NCI-H2081 (cell line): ENCODE measurements at regions not wholly inside any gene's neighbourhood (a gene's known extent, or its start where the extent isn't known, plus 50 kb on each side); places are given as distances from the start of the nearest gene placed in this dataset.
"Not testable (repeated sequence)": the region's sequence is repeated elsewhere in the genome, so short reads cannot be mapped to it uniquely, and the experiment has no call there.

Experiments
- DNase-seq, 2 experiments: peaks; one replicate each; lab custom pipeline; 2025; lab: John Stamatoyannopoulos, UW

DNA sequence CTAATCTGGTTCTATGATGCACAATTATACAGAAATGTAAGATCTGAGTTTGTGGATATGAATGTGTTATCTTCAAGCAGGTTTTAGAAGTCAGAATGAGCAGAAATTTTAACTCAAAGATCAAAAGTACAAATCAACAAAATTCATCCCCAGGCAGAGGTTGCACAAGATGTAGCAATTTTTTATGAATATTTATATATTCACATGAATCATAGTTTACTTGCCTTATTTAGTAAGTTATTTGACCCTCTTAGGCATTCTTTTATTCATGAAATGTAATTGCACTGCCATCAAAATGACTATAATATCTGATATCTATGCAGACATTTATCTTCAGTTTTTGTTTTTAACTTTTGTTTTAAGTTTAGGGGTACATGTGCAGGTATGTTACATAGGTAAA lies 103.1 kb upstream of the DAZL start:
- no peak for DNase-seq

DNA sequence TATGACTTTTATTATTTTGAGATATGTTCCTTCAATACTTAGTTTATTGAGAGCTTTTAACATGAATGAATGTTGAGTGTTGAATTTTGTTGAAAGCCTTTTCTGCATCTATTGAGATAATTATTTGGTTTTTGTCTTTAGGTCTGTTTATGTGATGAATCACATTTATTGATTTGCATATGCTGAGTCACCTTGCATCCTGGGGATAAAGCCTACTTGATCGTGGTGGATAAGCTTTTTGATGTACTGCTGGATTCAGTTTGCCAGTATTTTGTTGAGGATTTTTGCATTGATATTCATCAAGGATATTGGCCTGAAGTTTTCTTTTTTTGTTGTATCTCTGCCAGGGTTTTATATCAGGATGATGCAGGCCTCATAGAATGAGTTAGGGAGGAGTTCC lies 106.5 kb upstream of the DAZL start:
- not testable (repeated sequence) for DNase-seq

DNA sequence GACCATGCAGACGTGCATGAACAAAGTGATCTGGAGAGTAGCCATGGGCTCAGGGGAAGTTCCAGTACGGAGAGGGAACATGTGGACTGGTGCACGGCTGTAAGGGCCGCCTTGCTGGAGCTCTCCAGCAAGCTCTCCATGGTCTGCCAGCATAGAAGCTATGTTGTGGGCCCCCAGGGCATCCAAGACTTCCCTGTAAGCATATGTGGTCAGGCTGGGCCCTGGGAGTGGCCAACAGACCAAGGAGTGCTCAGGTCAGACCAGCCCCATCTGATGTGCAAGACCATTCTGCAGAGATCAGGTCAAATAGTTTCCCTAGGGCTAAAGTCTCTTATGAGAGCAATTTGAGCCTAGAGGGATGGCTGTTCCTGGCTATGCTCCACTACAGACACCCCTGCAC lies 110.1 kb upstream of the DAZL start:
- DNase-seq, result no peak

DNA sequence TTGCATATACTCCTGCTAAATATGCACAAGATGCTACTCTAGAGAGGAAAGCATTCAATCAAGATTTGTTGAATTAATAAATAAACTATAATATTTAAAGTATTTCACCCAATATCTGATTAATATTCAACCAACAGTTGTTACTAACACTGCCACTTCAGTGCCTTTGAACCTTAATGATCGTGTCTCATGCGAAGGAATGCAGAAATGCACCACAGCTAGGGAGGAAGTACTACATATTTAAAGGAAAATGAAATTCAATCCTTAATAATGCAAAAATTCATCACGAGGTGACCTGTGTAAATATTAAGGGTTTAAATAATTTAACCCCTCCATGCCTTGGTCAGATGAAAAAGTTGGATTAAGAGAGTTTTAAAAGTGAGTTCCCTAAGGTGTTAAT lies 114.2 kb upstream of the DAZL start:
- DNase-seq, result no peak

DNA sequence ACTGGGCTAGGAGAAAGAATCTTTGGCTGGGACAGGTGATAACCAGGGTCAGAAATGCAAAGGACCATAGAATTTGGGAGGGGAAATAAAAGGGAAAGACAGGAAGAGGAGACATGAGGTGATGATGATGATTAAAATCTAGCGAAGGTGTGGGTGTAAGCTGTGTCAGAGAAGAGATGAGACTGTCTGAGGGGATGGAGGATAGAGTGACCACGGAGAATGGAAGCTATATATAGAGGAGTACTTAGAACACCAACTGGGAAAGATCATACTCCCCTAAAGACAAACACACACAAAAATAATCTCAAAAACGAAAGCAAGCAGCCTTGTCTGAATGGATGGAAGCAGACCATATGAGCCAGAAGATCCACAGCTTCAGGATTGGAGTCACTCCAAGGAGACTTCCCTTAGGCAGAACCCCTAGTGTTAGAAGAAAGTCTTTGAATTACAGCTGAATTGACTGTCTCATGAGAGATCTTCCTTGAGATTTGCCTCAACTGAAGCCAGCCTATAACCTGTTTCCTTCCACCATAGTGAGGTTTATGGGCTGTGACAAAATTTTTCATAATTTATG lies 115.2 kb upstream of the DAZL start:
- no peak for DNase-seq

DNA sequence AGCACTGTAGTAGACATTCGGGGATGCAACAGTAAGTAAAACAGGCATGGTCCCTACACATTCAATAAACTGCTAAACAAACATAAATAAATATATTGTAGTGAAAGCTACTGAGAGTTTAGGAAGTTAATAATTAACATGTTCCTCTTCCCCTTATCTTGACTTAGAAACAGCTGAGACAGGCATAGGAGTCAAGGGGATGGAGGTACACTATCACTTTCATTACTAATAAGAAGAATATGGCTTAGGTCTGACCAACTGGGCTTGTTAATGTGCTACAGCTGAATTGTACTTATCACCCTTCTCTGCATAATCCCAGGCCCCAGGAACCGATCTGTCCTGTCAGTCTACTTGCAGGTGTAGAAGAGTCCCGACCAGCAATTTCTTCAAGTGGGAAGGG lies 116.3 kb upstream of the DAZL start:
- no peak for DNase-seq

DNA sequence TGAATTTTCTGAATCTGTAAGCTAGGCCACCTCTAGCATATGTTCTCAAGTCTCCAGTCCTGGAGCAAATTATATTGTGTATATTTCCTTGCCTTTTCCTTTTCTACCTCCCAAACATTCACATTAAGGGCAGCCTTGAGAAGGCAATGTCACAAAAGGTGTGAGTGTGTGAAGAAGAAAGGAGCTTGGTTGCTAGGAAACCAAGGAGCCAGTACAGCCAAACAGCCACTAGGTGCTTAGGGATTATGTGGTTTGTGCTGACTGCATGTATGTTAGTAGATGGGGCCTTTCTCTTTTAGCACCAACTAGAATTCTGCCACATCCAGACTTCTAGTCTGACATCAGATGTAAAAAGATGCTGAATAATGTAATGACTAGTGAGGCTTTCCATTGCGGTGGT lies 118.8 kb upstream of the DAZL start:
- DNase-seq, result no peak

DNA sequence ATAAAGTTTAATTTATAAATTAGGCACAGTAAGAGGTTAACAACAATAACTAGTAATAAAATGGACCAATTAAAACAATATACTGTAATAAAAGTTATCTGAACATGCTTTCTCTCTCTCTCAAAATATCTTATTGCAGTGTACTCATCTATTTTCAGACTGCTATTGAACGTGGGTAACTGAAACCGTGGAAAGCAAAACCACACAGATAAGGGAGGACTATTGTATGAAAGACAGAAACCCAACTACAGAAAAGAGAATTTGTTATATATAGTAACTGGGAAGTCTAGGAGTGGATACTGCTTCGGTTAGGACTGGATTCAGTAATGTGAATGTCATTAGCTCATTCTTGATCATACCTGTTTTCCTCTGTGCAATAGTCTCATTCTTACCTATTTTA lies 119.3 kb upstream of the DAZL start:
- no peak for DNase-seq

DNA sequence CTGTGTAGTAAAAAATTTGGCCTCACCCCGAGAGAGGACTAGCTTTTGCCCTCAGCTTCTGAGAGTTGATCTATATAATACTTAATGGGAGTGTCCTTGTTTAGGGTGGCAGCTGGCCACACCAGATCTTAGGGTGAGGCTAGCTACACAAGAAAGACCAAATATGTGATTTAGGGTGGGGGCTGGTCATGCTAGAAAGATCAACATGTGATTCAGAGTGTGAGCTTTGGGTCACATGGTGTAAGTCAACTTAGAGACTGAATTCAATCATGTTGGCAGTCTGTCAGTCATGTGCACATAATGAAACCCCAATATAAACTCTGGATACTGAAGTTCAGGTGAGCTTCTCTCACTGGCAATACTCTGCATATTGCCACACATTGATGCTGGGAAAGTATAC lies 120.7 kb upstream of the DAZL start:
- DNase-seq, result no peak

DNA sequence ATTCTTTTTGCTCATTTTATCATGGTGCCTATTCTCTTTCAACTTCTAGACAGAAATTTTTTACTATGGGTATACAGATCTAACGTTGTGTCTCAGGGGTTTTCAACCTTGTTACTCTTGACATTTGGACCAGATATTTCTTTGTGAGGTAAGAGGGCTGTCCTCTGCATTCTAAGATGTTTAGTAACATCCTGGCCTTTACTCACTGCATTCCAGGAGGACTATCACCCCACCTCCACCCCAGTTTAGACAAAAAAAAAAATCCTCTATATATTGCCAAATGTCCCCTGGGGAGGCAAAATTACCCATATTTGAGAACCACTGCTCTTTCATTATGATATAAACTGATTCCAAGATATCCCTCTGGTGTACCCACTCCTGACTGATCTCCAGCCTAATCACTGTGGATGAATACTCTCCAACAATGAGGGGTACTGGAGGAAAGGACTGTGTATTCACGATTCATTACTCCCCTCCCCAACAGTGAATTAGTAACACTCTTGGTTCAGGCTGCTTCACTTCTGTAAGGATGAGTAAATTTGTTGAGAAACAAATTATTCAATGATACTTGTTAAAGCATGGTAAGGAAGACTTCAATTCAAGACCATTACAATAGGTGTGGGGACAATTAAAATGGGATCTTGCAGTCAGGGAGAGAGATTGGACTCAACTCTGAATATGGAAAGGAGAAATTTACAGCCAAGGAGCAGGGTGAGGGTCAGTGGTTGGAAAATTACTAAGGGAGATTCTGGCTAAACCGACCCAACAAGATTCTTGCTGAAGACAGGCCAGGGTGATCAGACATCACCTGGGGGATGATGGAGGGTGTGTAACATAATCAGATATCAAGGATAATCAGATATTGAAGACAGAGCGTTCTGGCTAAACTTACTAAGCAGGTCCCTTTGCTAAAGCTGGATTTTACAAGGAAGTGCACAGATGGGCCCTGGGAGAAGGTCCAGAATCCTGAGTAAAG lies 123.8 kb upstream of the DAZL start:
- no peak for DNase-seq

DNA sequence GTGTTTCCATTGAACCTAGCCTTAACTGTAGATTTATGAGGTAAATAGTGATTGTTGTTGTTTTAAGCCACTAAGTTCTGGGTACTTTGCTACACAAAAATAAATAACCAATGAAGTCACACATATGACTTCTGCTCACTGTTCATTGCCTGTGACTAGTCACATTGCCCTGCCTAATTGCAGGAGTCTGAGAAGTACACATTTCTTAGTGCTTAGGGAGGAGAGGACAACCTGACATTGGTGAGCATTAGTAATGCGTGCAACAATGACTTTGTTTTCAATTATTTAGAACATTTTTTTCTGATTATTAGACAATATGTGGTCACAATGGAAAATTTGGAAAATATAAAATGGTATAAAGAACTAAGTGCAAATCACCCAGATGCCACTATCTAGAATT lies 133.2 kb upstream of the DAZL start:
- DNase-seq, result no peak

DNA sequence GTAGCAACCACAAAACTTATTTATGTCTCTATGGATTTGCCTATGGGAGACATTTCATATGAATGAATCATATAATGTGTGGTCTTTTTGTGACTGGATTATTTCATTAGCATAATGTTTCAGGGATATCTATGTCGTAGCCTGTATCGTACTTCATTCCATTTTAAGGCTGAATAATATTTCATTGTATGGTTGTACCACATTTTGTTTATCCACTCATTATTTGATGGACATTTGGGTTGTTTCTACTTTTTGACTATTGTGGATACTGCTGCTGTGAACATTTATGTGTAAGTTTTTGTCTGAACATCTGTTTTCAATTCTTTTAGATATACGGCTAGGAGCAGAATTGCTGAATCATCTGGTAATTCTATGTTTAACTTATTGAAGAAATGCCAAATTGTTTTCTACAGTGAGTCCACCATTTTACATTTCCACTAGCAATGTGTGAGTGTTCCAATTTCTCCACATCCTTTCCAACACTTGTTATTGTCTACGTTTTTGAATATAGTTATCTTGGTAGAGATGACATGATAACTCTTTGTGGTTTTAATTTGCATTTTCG lies 134.4 kb upstream of the DAZL start:
- no peak for DNase-seq

DNA sequence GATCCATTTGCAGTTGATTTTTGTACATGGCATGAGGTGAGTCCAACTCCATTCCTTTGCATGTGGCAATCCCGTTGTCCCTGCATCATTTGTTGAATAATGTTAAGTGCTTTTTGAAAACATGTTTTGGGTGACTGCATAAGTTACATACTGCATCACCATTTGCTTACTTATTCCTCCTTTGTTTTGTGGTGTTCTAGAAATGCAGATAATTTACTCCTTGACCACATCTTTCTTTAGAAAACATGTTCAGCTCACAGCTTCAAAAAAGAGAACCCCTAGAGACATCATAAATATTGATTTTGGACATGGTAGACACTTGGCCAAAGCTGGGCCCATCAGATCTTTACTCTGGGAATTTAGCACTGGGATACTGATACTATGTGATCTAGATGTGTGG lies 135.3 kb upstream of the DAZL start:
- DNase-seq, result no peak

DNA sequence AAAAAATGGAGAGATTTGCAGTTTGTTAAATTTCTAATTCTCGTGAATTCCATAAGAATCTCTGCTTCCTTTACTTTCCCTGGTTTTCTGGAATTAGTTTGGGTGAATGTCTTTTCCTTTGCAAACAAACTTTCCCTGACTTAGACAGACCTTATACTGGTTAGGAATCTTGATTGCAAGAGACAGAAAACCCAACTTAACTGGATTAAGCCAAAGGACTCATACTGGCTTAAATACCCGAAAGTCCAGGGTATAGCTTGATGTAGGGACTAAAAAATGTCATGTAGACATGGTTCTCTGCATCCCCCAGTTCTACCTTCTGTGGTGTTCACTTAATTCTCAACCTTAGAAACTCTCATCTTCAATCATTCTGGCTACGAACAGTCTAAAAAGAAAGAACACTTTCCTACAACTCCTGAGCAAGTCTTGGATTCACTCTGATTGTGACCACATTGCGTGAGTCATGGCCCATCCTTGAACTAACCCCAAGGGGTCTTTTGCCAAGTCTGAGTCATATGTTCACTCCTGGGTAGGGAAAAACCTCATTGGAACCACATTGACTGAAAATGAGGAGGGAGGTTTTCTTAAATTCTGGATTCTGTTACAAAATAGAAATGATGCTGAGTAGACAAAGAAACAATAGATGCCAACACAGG lies 136.0 kb upstream of the DAZL start:
- no peak for DNase-seq

DNA sequence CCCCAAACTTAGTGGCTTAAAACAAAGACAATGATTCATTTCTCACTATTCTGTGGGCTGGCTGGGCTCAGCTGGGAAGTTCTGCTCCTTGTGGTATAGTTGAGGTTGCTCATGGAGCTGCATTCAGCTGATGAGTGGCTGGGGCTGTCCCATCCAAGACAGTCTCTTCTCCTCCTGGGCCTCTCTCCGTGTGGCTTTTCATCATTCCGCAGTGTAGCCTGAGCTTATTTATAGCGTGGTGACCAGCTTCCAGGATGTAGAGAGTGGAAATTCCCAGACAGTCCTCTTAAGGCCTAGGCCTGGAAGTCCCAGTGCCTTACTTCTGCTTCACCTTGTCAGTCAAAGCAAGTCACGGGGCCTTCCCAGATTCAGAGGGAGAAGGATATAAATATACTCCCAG lies 136.7 kb upstream of the DAZL start:
- no peak for DNase-seq

DNA sequence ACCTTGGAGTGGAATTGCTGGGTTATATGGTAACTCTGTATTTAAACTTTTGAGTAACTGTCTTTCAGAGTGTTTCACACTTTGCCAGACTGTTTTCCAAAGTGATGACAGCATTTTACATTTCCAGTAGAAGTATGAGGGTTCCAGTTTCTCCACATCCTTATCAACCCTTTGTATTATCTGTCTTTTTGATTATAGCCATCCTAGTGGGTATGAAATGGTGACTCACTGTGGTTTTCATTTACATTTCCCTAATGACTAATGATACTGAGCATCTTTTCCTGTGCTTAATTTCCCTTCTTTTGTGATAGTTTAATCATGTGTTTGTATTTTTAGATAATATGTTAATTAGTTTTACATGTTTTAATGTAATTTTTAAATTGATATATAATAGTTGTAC lies 138.1 kb upstream of the DAZL start:
- DNase-seq, result no peak

DNA sequence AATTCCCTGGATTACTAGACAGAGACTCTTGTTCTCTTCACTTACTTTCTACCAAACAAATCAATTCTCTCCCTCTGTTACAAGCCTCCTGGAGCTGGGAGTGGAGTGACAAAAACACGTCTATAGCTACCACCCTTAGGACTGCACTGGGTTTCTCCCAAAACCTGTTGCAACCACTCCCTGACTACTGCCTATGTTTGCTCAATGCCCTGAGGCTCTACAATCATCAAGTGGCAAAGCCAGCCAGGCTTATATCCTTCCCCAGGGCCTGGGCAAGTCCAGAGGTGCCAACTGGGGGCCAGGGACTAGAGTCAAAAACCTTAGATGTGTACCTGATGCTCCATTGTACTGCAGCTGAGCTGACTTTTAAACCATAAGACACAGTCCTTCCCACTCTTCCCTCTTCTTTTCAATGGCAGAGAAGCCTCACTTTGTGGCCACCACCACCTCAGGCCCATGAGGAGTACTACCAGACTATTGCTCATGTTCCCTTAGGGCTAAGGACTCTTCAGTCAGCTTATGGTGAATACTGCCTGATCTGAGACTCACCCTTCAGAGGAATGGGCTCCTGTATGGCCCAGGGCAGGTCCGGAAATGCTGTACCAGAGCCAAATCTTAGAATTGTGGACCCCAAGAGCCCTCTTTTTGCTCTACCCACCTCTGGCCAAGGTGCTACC lies 125.4 kb upstream of the PLCL2 start:
- no peak for DNase-seq

DNA sequence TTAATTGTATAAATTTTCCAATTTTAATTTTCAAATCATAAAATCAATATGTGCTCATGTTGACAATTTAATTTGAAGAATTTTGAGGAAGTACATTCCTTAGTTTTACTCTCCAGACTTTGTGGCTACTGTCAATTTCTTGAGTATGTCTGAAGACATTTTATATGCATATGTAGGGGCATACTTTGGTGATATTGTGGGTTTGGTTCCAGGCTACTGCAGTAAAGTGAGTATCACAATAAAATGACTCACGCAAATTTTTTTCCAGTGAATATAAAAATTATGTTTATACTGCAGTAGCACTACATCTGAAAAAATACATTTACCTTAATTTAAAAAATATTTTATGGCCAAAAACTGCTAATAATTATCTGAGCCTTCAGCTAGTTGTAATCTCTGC lies 123.2 kb upstream of the PLCL2 start:
- no peak for DNase-seq

DNA sequence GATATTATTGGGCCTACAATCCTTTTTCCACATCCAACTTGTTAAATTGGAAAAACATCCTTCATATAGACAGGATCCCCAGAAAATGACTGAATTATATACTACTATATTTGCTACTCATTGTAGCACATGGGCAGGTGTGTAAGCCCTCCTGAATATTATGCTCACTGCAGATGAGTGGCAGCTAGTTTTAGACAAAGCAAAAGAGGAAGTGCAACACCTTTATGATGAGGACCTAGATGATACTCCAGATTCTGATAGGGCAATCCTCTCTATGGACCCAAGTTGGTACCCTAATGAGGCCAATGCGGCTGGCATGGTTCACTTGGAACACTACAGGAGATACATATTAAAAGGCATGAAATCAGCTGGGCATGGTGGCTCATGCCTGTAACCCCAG lies 119.1 kb upstream of the PLCL2 start:
- DNase-seq, result no peak

DNA sequence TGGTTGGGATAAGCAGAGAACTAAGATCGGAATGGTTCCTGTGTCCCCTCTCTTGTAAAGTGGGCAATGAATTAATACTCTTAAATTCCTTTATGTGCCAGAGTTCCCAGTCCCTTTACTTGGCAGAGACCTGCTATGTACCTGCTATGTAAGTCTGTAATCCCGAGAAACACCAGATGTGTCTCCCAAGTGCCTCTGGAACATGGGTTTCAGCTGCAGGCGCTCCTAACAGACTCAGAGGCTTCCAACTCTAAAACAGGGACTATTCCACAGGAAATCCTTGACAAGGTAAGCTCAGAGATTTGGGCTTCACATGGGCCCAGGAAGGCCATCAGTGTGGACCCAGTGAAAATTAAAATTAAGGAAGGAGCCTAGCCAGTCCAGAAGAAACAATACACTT lies 117.7 kb upstream of the PLCL2 start:
- no peak for DNase-seq

DNA sequence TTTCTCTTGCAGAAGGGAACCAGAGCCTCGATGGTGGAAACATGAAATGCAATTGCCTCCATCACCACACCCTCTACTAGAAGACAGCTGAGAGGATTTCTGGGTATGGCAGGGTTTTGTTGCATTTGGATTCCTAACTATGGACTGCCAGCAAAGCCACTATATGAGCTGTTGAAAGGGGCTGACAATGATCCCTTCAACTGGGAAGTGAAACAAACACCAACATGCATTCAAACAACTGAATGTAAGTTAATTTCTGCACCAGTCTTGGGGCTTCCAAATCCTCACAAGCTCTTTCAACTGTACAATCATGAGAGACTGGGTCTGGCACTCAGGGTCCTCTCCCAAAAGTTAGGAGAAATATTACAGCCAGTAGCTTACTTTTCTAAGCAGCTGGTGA lies 116.7 kb upstream of the PLCL2 start:
- no peak for DNase-seq

DNA sequence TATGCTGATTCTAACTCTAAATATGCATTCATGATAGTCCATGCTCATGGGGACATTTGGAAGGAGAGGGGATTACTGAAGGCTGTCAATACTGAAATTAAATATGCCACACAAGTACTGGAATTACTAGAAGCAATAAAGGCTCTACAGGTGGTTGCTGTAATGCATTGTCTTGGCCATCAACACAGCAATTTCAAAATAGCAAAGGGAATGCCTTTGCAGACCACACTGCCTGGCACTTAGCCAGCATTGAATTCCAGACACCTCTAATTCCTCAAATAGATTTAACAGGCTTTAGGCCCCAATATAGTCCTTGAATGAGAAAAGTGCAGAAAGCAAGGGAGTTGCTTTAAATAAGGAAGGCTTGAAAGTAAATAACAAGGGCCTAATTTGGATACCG lies 115.8 kb upstream of the PLCL2 start:
- DNase-seq, result no peak
